ENCODE measurements at regions not wholly inside any gene's neighbourhood (a gene's known extent, or its start where the extent isn't known, plus 50 kb on each side); places are given as distances from the start of the nearest gene placed in this dataset.

- TF ChIP-seq, protein P1, sequence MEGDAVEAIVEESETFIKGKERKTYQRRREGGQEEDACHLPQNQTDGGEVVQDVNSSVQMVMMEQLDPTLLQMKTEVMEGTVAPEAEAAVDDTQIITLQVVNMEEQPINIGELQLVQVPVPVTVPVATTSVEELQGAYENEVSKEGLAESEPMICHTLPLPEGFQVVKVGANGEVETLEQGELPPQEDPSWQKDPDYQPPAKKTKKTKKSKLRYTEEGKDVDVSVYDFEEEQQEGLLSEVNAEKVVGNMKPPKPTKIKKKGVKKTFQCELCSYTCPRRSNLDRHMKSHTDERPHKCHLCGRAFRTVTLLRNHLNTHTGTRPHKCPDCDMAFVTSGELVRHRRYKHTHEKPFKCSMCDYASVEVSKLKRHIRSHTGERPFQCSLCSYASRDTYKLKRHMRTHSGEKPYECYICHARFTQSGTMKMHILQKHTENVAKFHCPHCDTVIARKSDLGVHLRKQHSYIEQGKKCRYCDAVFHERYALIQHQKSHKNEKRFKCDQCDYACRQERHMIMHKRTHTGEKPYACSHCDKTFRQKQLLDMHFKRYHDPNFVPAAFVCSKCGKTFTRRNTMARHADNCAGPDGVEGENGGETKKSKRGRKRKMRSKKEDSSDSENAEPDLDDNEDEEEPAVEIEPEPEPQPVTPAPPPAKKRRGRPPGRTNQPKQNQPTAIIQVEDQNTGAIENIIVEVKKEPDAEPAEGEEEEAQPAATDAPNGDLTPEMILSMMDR (IDR thresholded peaks at IDR 0.05): no peak
- TF ChIP-seq POLR2A (IDR thresholded peaks at IDR 0.05): no peak
- H3K27ac ChIP-seq: no peak overlapping the region
- no peak for DNase-seq
- no peak overlapping the region for H3K4me3 ChIP-seq
- H3K27me3 ChIP-seq: no peaks in the 10 kb centered on the region
- no peaks in the 10 kb centered on the region for H3K36me3 ChIP-seq
- H3K9me3 ChIP-seq: no peaks in the 10 kb centered on the region
- H3K4me1 ChIP-seq: no peaks in the 10 kb centered on the region
- intact Hi-C loops (cut with DNase I; ENCODE audit: low total_unique reads): no loop called here
Observed at GRCh38 chr2:34098256-34098655, 499.2 kb upstream of the FAM98A start.

DNA sequence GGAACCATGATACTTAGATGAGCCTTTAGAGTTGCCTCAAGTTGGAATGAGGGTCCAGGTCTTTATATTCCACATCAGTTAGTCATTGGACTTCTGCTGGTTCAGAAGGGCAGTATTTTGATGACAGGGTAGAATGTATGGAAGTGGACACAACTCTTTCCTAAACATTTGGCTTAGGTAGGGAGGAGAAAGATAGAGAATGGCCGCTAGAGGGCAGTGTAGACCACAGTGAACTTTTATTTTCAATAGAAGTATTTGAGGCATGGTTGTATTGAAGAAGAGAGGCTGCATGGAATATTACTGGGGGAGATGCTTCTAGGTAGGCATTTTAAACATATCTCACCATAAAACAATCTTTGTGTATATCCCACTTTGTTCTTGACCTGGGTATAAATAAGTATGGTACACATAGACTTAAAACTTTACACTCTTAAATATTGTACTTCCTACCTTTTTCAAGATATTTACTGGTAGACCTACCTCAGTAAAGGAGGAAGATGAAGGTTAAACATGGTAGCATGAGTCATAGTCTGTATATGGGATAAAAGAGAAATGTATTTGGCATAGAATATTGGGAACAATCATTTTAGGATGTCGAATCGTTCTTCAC lies 497.6 kb upstream of the FAM98A start:
- Histone ChIP-seq H3K4me3 (no peak overlapping the region), H3K9me3 (no peaks in the 10 kb centered on the region), H3K27me3 (no peaks in the 10 kb centered on the region), H3K36me3 (no peaks in the 10 kb centered on the region), H3K27ac (no peak overlapping the region), H3K4me1 (no peaks in the 10 kb centered on the region)
- DNase-seq: peak in 1 of 2 donors; percentile 16
- intact Hi-C loops (cut with DNase I; ENCODE audit: low total_unique reads): no loop called here
- no peak for TF ChIP-seq POLR2A (IDR thresholded peaks at IDR 0.05)
- TF ChIP-seq, protein P1 (IDR thresholded peaks at IDR 0.05): peak; percentile 41 to 63 (median 44)

DNA sequence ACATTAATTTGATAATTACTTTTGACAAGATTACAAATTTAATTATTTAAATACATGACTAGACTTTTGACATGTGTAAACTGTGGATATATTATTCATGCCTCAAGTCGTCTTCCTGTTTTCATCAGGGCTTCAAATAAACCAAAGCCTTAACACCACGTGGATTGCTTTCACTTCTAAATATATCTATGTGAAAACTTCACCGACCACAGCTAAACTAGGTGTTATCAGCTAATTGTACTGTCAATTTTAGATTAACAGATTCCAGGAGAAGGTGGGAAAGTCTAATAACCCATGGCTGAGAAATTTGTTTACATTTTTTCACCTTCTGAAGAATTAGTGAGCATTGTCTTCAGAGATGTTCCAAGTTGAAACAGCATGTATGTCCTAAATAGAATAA lies 494.7 kb upstream of the FAM98A start:
- Histone ChIP-seq H3K4me1 (no peaks in the 10 kb centered on the region), H3K9me3 (no peaks in the 10 kb centered on the region), H3K27me3 (no peaks in the 10 kb centered on the region), H3K4me3 (no peak overlapping the region), H3K36me3 (no peaks in the 10 kb centered on the region), H3K27ac (no peak overlapping the region)
- no peak for DNase-seq
- intact Hi-C loops (cut with DNase I; ENCODE audit: low total_unique reads): no loop called here
- TF ChIP-seq, protein P1 (IDR thresholded peaks at IDR 0.05): no peak
- TF ChIP-seq POLR2A (IDR thresholded peaks at IDR 0.05): no peak

- no peak for DNase-seq
- H3K4me3 ChIP-seq: no peak overlapping the region
- intact Hi-C loops (cut with DNase I; ENCODE audit: low total_unique reads): no loop called here
- H3K4me1 ChIP-seq: no peaks in the 10 kb centered on the region
- no peaks in the 10 kb centered on the region for H3K36me3 ChIP-seq
- no peak for TF ChIP-seq POLR2A (IDR thresholded peaks at IDR 0.05)
- TF ChIP-seq, protein P1 (IDR thresholded peaks at IDR 0.05): no peak
- H3K27ac ChIP-seq: no peak overlapping the region
- H3K27me3 ChIP-seq: no peaks in the 10 kb centered on the region
- H3K9me3 ChIP-seq: no peaks in the 10 kb centered on the region
Observed at GRCh38 chr2:34070196-34070595, 471.1 kb upstream of the FAM98A start.

- TF ChIP-seq POLR2A (IDR thresholded peaks at IDR 0.05): no peak
- TF ChIP-seq, protein P1 (IDR thresholded peaks at IDR 0.05): no peak
- no peaks in the 10 kb centered on the region for H3K27me3 ChIP-seq
- no peak overlapping the region for H3K27ac ChIP-seq
- H3K4me1 ChIP-seq: no peaks in the 10 kb centered on the region
- intact Hi-C loops (cut with DNase I; ENCODE audit: low total_unique reads): no loop called here
- H3K9me3 ChIP-seq: no peaks in the 10 kb centered on the region
- H3K36me3 ChIP-seq: no peaks in the 10 kb centered on the region
- no peak for DNase-seq
- no peak overlapping the region for H3K4me3 ChIP-seq
Observed at GRCh38 chr2:34069604-34070003, 470.5 kb upstream of the FAM98A start.

Measured in uterus (tissue), 3 donors.